NB4 (cell line): ENCODE measurements at regions not wholly inside any gene's neighbourhood (a gene's known extent, or its start where the extent isn't known, plus 50 kb on each side); places are given as distances from the start of the nearest gene placed in this dataset.

Experiments used
- DNase-seq: peaks from one replicate; pipeline ENCODE4 v3.0.0; 2010; ENCODE audit warnings: low read depth
- H3K4me3 ChIP-seq: one replicate; pipeline ENCODE4 v1.5.1; 2011; ENCODE audit warnings: mild to moderate bottlenecking, low read depth, low read length, moderate library complexity
- CTCF ChIP-seq: IDR thresholded peaks from one replicate; pipeline ENCODE4 v1.5.1; 2012; ENCODE audit warnings: low read depth, low read length
- MAX ChIP-seq: IDR thresholded peaks from 2 replicates; pipeline ENCODE4 v1.6.1; 2011; ENCODE audit warnings: low read depth, low read length
- MYC ChIP-seq: IDR thresholded peaks from 2 replicates; pipeline ENCODE4 v1.6.1; 2011; ENCODE audit warnings: low read depth, low read length
- POLR2A ChIP-seq: IDR thresholded peaks from 2 replicates; pipeline ENCODE4 v1.6.1; 2011; ENCODE audit warnings: mild to moderate bottlenecking; ENCODE audit not compliant: insufficient read length; ENCODE audit errors: extremely low read depth

DNA sequence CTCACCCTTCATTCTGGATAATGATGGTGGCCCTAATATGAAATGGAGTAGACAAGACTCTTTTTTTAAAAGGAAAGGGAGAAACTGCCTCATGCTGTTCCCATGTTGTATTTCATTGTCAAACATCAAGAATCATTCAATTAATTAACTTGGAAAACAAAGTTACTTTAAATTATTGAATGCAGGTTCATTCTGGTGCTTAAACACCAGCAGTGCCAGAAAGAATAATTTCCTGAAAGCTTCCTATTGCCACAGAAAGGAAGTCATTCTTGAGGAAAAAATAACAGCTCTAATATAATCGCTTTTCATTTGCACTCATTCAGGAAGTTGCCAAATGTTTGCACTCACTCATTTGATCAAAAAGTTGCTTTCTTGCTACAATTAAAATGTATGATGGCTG lies 497.1 kb upstream of the CDH11 start:
- no peak overlapping the region for H3K4me3 ChIP-seq
- TF ChIP-seq POLR2A (no peak), MAX (no peak), CTCF (no peak), MYC (no peak)
- no peak for DNase-seq

GRCh38 chr16:65618333-65618732 lies 496.5 kb upstream of the CDH11 start:
- no peak for TF ChIP-seq CTCF
- no peak for TF ChIP-seq MAX
- no peak for TF ChIP-seq MYC
- no peak for TF ChIP-seq POLR2A
- DNase-seq, result no peak
- H3K4me3 ChIP-seq, result no peak overlapping the region

- TF ChIP-seq MAX, result no peak
- TF ChIP-seq CTCF, result no peak
- TF ChIP-seq MYC, result no peak
- no peak for TF ChIP-seq POLR2A
- no peak overlapping the region for H3K4me3 ChIP-seq
- DNase-seq, result no peak
Observed at GRCh38 chr16:65617421-65617820, 495.6 kb upstream of the CDH11 start.

DNA sequence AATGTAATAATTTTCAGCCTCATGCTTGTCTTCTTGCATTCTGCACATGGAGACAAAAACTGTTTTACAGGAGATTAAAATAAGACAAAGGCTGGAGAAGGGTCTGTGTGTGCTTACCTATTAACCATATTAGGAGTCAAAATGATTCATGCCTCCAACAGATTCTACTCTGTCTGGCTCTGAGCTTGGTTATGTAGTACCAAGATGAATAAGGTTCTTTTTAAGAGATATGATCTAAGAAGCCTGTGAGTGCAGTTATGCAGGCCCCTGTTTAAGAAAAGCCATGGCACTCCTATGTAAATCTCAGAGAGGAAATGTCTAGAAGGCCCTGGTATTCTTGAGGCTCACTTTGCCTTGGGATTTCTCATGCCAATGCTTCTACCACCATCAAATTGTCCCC lies 486.6 kb upstream of the CDH11 start:
- no peak for DNase-seq
- H3K4me3 ChIP-seq, result no peak overlapping the region
- TF ChIP-seq MYC (no peak), MAX (no peak), POLR2A (no peak)

DNA sequence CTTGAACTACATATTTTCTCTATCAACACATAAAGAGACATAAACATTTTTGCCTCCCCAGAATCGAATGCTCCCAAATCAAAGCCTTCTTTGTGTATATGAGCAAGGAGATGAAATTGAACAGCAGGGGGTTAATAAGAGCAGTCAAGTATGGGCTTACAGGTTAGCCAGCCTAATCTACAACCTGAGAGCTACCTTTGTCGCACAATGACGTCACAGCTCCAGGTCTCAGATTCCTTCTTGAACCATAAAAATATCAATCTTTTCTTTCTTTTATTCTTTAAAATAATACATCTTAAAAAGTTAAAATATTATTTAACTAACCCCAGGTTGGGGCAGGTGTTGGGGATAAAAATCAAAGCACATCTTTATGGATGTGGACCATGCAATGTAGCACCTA lies 482.9 kb upstream of the CDH11 start:
- DNase-seq, result no peak
- TF ChIP-seq CTCF, result no peak
- no peak for TF ChIP-seq POLR2A
- no peak for TF ChIP-seq MYC
- TF ChIP-seq MAX, result no peak
- no peak overlapping the region for H3K4me3 ChIP-seq

DNA sequence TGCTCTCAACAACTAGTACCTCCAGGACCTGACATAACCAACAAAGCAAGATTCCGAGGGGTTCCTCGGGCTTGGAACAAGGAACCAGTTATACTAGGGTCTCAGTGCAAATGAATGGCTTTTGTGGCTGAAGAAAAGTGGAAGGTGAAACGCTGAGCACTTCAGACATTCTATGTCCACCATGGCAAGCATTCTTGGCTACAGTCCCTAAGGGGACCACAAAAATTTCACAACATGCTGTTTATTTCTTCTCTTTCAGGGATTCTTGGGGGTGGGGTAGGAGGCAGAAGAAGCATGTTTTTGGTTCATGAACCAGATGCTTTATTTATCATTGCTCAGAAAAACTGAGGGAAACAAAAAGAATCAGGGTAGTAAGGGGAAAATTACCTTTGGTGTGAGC lies 479.9 kb upstream of the CDH11 start:
- no peak overlapping the region for H3K4me3 ChIP-seq
- no peak for DNase-seq
- TF ChIP-seq MAX (no peak), MYC (no peak), POLR2A (no peak), CTCF (no peak)
